ENCODE measurements at regions not wholly inside any gene's neighbourhood (a gene's known extent, or its start where the extent isn't known, plus 50 kb on each side); places are given as distances from the start of the nearest gene placed in this dataset.

DNA sequence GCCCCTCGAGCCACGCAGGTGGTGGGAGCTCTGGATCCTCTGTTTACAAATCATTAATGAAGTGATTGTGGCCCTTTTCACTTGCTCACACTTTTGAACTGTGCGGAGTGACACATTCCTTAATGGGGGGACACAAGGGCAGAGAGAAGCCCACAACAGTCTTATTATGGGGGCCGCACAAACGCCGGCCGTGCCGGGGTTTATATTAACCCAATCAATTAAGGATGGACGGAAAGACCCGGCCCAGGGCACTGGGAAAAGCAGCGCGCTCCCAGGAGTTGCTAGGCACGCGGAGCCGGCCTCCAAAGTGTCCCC is 634.8 kb downstream of the IRX1 start:
- WGBS, 10 experiments: 0 to 65% (median 23%) methylated on average over 1 to 6 of the region's 15 CpGs; no CpG with 5 or more reads in 2 of the 10 experiments

DNA sequence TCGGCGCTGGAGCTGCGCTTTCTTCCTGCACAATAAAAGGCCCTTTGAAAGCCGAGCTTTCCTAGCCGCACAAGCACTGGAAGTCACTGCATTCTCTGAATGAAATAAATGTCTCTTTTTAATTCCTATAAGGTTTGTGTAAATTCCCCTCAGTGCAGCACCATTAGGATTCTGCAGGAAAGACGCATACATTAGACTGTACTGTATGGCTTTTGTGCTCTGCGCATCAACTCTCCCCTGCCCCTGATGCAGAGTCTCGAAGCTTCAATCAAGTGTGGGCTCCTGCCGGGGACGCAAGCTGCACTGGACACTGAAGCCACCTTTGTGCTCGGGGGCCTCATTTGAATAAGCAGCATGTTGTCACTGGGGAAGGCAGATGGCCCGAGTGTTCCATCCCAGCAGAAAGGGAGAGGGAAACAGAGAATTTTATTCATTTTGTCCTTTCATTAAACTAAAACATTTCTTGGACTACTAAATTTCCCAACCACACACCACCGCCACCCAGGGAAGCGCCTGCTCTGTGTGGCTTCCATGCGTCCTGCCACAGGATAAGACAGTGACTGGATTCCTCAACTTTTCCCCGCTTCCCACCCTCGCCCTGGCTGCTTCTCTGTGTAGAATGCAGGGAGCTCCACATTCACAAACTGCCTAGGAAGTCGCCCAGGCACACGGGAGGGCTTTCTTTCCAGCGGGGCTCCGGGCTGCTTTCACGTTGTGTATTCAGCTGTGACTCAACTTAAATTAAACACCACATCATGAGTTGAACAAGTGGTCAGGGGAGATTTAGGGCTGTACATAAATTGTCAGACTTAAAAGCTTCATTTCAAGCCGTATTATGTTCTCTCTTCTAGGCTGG is 635.4 kb downstream of the IRX1 start:
- 0 to 77% (median 8%) methylated on average over 1 to 12 of the region's 23 CpGs; no CpG with 5 or more reads in 1 of the 10 experiments for WGBS, 10 experiments
- ATAC-seq (replicated peaks in 6 of 8): peak in 5 of 8 experiments; percentile 32 to 92 (median 88)
- in situ Hi-C loops (cut with MboI; ENCODE audit: low pct_unique_long_range_greater_than_20kb in 2 of 9, low sequenced_read_pairs in 9 of 9, unreplicated experiment in 9 of 9): no loop called here
- peak overlapping the region in 2 of 5 donors; percentile 14 to 16 for H3K4me3 ChIP-seq
- H3K4me1 ChIP-seq (replicated peaks in 1 of 2): peaks cover 0 to 20% of the 10 kb centered on the region in 2 donors
- H3K27ac ChIP-seq: peak overlapping the region in 1 of 2 donors; percentile 59

More for the DNA sequence above, 634.8 kb downstream of the IRX1 start:
- peak in 5 of 8 experiments; percentile 10 to 78 (median 77) for ATAC-seq (replicated peaks in 6 of 8)
- Histone ChIP-seq H3K4me3 (peak overlapping the region in 2 of 5 donors; percentile 14 to 16), H3K27ac (no peak overlapping the region), H3K4me1 (replicated peaks in 1 of 2) (peaks cover 0 to 20% of the 10 kb centered on the region in 2 donors)
- in situ Hi-C loops (cut with MboI; ENCODE audit: low pct_unique_long_range_greater_than_20kb in 2 of 9, low sequenced_read_pairs in 9 of 9, unreplicated experiment in 9 of 9): no loop called here

DNA sequence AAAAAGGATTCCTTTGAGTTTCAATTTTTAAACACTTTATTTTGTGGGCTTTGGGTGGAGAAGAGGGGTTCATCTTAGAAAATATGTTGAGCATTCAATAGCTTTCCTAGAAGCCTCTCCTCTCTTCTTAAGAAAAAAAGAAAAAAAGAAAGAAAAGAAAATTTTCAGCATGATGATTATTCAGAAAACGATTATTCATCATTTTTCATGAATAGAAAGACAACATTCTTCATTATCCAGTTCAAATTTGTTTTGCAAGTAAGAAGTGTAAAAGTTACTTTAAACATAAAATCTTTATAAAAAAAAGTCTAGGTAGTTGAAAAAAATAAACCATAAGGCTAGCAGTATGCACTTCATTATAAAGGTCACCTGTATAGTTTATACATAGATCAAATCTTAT is 636.5 kb downstream of the IRX1 start:
- no peak for ATAC-seq (replicated peaks in 6 of 8)
- Histone ChIP-seq H3K4me1 (replicated peaks in 1 of 2) (peaks cover 0 to 20% of the 10 kb centered on the region in 2 donors), H3K4me3 (no peak overlapping the region), H3K27ac (peak overlapping the region in 1 of 2 donors; percentile 59)
- WGBS, 10 experiments: 0 to 33% (median 18%) methylated on average over 1 of the region's 1 CpG; no CpG with 5 or more reads in 1 of the 10 experiments
- in situ Hi-C loops (cut with MboI; ENCODE audit: low pct_unique_long_range_greater_than_20kb in 2 of 9, low sequenced_read_pairs in 9 of 9, unreplicated experiment in 9 of 9): no loop called here

DNA sequence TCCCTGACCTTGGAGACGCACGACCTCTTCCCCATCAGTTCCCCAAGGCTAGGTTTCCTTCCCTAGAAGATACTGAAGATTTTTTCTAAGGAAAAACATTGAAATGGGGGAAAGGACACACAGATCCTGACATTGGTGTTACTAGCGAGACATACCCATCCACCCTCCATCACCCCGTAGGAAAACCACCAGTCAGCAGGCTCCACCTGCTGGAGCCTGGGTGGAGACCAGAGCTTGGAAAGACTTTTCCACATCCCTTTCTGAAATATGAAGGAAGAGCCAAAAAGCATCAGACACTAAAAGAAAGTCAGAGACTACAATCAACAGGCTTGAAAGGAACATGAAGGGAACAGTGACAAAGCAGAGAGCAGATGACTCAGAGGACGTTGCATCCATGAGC is 638.0 kb downstream of the IRX1 start:
- Histone ChIP-seq H3K27ac (no peak overlapping the region), H3K4me3 (no peak overlapping the region), H3K4me1 (replicated peaks in 1 of 2) (peaks cover 0 to 20% of the 10 kb centered on the region in 2 donors)
- ATAC-seq (replicated peaks in 6 of 8): no peak
- in situ Hi-C loops (cut with MboI; ENCODE audit: low pct_unique_long_range_greater_than_20kb in 2 of 9, low sequenced_read_pairs in 9 of 9, unreplicated experiment in 9 of 9): no loop called here
- WGBS, 10 experiments: 0 to 100% (median 55%) methylated on average over 1 to 5 of the region's 5 CpGs

DNA sequence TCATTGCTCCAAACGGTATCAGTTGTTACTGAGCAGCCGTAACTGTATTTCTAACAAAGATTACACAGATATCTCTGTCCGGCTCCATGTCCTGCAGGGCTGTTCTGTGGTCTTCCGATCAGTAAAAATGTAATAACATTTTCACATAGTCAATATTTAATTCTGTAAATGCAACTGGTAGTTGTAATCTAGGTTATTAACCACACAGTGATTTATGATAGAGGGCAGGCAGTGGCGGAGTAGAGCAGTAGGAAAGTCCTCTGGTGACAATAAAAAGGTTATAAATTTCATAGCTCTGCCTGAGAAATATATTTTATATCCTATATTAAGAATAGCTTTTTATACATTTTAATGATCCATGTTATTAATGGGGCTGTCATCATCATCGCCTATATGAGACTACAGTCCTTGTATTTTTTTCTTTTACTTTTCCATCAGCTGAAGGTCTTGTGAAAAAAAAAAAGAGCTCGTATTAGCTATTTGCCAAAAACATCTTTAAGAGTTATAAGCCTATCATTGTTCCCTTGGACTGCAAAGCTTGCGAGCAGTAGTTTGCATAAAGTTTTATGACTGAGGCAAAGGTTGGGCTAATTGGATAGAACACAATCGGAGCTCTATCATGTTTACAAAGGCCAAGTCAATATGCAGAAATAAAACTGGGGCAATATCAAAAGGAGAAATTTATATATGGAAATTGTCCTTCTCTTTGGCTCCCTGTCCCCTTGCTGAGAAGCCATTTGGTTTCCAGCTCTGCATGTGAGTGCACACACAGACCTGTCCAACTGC is 648.0 kb downstream of the IRX1 start:
- Histone ChIP-seq H3K4me1 (replicated peaks in 1 of 2) (peaks cover 0 to 9% of the 10 kb centered on the region in 2 donors), H3K27ac (no peak overlapping the region), H3K4me3 (no peak overlapping the region)
- peak in 4 of 8 experiments; percentile 80 to 93 (median 84) for ATAC-seq (replicated peaks in 6 of 8)
- WGBS, 10 experiments: 23 to 84% (median 71%) methylated on average over 4 to 9 of the region's 9 CpGs
- in situ Hi-C loops (cut with MboI; ENCODE audit: low pct_unique_long_range_greater_than_20kb in 2 of 9, low sequenced_read_pairs in 9 of 9, unreplicated experiment in 9 of 9): no loop called here

DNA sequence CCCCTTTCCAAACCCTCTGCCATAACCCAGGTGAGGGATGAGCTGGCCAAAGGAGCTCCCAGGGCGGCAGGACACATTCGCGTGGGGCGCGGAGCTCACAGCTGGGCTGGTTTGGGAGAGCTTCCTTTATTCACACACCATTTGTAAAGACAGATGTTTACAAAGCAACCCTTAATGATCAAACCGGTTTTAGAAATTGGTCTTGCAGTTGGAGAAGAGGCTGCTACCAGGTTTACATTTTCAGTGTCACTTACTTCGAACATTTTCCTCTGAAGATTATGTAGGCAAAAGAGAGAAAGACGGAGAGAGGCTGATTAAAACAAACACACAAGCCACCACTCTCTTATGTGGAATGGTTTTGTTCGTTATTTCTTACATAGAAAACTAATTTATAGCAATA is 648.7 kb downstream of the IRX1 start:
- ATAC-seq (replicated peaks in 6 of 8): no peak
- H3K27ac ChIP-seq: no peak overlapping the region
- H3K4me1 ChIP-seq (replicated peaks in 1 of 2): peaks cover 0 to 9% of the 10 kb centered on the region in 2 donors
- H3K4me3 ChIP-seq: no peak overlapping the region
- WGBS, 10 experiments: 8 to 100% (median 65%) methylated on average over 2 to 9 of the region's 9 CpGs
- in situ Hi-C loops (cut with MboI; ENCODE audit: low pct_unique_long_range_greater_than_20kb in 2 of 9, low sequenced_read_pairs in 9 of 9, unreplicated experiment in 9 of 9): no loop called here

DNA sequence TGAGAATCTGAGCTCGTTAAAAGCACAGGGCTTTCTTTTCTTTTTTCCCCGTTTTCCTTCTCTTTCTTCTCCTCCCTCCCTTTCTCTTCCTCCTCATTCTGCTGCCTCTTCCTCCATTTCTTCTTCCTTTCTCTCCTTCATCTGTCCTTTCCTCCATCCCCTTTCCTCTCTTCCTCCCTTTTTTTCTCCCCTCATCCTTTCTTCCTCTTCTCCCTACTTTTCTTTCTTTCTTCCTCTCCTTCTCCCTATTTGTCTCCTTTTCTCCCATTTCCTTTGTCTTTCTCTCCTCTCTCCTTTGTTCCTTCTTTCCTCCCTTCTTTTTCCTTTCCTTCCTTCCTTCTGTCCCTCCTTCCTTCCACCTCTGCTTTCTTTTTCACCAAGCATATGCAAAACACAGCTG is 649.4 kb downstream of the IRX1 start:
- peaks cover 0 to 9% of the 10 kb centered on the region in 2 donors for H3K4me1 ChIP-seq (replicated peaks in 1 of 2)
- 0 to 100% (median 33%) methylated on average over 2 of the region's 2 CpGs; no CpG with 5 or more reads in 1 of the 10 experiments for WGBS, 10 experiments
- ATAC-seq (replicated peaks in 6 of 8): no peak

DNA sequence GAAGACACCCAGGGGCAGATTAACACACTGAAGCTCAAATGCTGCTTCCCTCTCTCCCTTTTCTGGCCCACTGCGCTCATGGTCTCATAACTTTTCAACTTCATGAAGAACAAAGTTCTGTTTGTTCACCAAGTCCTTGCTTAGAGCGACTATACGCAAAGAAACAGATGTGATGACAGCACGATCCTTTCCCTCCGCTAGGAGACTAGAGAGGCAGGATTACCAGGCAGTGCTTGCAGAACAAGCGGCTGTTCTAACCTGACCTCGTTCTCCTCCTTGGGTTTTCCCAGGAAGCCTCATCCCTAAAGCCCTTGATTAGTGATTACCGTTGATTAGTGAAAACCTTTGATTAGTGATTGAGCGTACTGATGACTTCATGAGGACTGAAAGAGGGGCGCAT is 649.9 kb downstream of the IRX1 start:
- Histone ChIP-seq H3K27ac (no peak overlapping the region), H3K4me3 (no peak overlapping the region), H3K4me1 (replicated peaks in 1 of 2) (peaks cover 0 to 9% of the 10 kb centered on the region in 2 donors)
- ATAC-seq (replicated peaks in 6 of 8): no peak
- in situ Hi-C loops (cut with MboI; ENCODE audit: low pct_unique_long_range_greater_than_20kb in 2 of 9, low sequenced_read_pairs in 9 of 9, unreplicated experiment in 9 of 9): no loop called here
- 26 to 100% (median 79%) methylated on average over 2 to 10 of the region's 10 CpGs for WGBS, 10 experiments

More for the DNA sequence above, 649.4 kb downstream of the IRX1 start:
- Histone ChIP-seq H3K27ac (no peak overlapping the region), H3K4me3 (no peak overlapping the region)
- in situ Hi-C loops (cut with MboI; ENCODE audit: low pct_unique_long_range_greater_than_20kb in 2 of 9, low sequenced_read_pairs in 9 of 9, unreplicated experiment in 9 of 9): no loop called here

DNA sequence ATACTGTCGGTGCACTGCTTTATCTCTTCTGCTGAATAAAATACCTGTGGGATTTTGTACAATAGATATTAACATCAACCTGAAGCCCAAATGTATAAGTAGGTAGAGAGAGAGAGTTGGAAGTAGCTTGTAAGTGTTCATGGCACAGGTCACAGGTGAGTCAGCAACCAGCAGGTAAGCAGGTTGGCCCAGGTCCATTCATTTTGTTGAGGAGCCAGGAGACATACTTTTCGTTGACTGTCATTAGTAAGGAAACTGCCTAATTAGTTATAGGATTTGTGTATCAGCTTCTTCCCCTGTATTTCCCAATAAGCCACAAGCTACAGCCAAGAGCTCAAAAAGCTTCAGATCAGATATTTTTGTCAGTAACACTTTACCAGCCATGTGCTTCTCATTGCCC is 650.8 kb downstream of the IRX1 start:
- ATAC-seq (replicated peaks in 6 of 8): no peak
- Histone ChIP-seq H3K4me1 (replicated peaks in 1 of 2) (peaks cover 0 to 9% of the 10 kb centered on the region in 2 donors), H3K4me3 (no peak overlapping the region), H3K27ac (no peak overlapping the region)
- 0 to 100% (median 71%) methylated on average over 1 to 2 of the region's 2 CpGs; no CpG with 5 or more reads in 2 of the 10 experiments for WGBS, 10 experiments
- in situ Hi-C loops (cut with MboI; ENCODE audit: low pct_unique_long_range_greater_than_20kb in 2 of 9, low sequenced_read_pairs in 9 of 9, unreplicated experiment in 9 of 9): no loop called here

DNA sequence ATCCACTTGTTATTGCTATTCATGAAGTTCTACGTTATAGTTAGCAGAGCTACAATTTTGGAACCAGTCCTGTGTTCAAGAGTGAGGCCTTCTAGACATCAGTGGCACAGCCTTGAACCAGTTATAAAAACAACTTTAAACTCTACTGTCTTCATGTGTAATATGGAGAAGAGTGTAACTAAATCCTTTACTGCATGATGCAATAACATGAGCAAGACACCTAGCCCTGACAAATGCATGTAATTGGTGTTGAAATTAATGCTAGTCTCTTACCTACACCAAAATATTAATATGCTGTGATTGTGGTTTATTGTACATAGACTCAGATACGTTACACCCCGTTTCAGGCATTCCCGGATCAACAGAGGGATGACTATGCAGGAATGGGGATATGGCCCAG is 654.6 kb downstream of the IRX1 start:
- ATAC-seq (replicated peaks in 6 of 8): no peak

DNA sequence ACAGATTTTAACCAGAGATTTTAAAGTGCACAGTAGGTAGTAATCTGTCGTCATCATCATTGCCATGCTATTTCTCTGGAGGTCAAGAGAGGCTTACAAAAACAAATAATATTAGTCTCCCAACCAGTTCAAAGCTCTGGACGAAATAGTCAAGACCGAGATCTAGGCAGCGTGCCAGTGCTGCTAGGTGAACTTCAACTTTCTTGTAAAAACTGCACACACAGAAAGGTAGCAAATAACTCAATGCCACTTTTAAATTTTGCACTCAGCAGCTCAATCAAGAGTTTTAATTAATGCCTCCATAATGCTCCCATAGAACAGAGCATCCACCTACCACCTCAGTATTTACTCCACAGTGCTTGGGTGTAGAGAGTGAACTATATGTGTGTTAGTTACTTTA is 656.8 kb downstream of the IRX1 start:
- H3K4me3 ChIP-seq: no peak overlapping the region
- H3K27ac ChIP-seq: no peak overlapping the region
- WGBS, 10 experiments: 0 to 100% (median 57%) methylated on average over 1 to 4 of the region's 4 CpGs
- H3K4me1 ChIP-seq (replicated peaks in 1 of 2): no peaks in the 10 kb centered on the region
- in situ Hi-C loops (cut with MboI; ENCODE audit: low pct_unique_long_range_greater_than_20kb in 2 of 9, low sequenced_read_pairs in 9 of 9, unreplicated experiment in 9 of 9): no loop called here
- peak in 1 of 8 experiments; percentile 78 for ATAC-seq (replicated peaks in 6 of 8)

More for the DNA sequence above, 654.6 kb downstream of the IRX1 start:
- Histone ChIP-seq H3K4me1 (replicated peaks in 1 of 2) (no peaks in the 10 kb centered on the region), H3K4me3 (no peak overlapping the region), H3K27ac (no peak overlapping the region)
- WGBS, 10 experiments: 0 to 100% (median 55%) methylated on average over 1 to 4 of the region's 4 CpGs; no CpG with 5 or more reads in 1 of the 10 experiments
- in situ Hi-C loops (cut with MboI; ENCODE audit: low pct_unique_long_range_greater_than_20kb in 2 of 9, low sequenced_read_pairs in 9 of 9, unreplicated experiment in 9 of 9): no loop called here

DNA sequence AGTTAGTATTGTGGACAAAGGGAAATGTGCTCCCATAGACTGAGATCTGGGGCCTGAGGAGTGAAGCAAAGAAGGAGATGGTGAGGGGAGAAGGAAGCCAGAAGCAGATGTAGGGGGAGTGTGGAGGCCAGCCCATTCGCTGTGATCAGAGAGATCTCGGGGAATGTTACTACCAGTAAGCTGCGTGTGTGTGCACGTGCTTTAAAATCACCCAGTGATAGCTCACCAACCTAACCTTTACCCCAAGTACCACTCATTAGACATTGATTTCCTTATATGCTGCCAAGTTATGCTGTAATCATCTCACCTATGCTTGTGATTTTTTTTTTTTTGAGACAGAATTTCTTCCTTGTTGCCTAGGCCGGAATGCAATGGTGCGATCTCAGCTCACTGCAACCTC is 659.1 kb downstream of the IRX1 start:
- Histone ChIP-seq H3K4me3 (no peak overlapping the region), H3K27ac (no peak overlapping the region), H3K4me1 (replicated peaks in 1 of 2) (no peaks in the 10 kb centered on the region)
- WGBS, 10 experiments: 36 to 100% (median 82%) methylated on average over 2 to 6 of the region's 6 CpGs; no CpG with 5 or more reads in 3 of the 10 experiments
- no peak for ATAC-seq (replicated peaks in 6 of 8)
- in situ Hi-C loops (cut with MboI; ENCODE audit: low pct_unique_long_range_greater_than_20kb in 2 of 9, low sequenced_read_pairs in 9 of 9, unreplicated experiment in 9 of 9): no loop called here

DNA sequence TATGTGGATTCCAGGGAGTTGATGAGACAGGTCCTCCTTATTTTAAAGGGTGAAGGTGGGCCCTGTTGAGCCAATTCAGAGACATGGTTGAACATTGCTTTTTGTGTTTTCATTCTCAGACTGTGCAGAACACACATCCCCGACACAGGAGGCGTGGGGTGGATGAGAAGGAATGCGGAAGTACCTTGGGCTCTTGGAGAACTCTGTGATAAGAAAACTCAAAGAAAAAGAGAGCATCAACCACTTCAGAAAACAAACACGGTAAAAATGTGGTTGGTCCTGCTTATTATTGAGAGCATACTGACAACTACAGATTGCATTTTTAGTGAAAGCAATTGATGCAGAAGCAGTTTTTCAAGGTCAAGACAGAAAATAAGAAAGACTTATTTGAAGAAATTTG is 659.8 kb downstream of the IRX1 start:
- in situ Hi-C loops (cut with MboI; ENCODE audit: low pct_unique_long_range_greater_than_20kb in 2 of 9, low sequenced_read_pairs in 9 of 9, unreplicated experiment in 9 of 9): no loop called here
- H3K4me1 ChIP-seq (replicated peaks in 1 of 2): no peaks in the 10 kb centered on the region
- WGBS, 10 experiments: 18 to 100% (median 89%) methylated on average over 1 to 4 of the region's 4 CpGs; no CpG with 5 or more reads in 1 of the 10 experiments
- no peak for ATAC-seq (replicated peaks in 6 of 8)
- H3K27ac ChIP-seq: no peak overlapping the region
- no peak overlapping the region for H3K4me3 ChIP-seq

Data from motor neuron (in vitro differentiated cells).